Fibroblast of lung (primary cell): ENCODE measurements at regions not wholly inside any gene's neighbourhood (a gene's known extent, or its start where the extent isn't known, plus 50 kb on each side); places are given as distances from the start of the nearest gene placed in this dataset.

Experiments
- DNase-seq, 2 donors: peaks; one replicate each; pipeline versions ENCODE4 v3.0.0 to v3.0.0-alpha.2; 2010; ENCODE audit warnings: low read depth in 2 of 2
- H2AFZ ChIP-seq: 2 replicates; pipeline ENCODE4 v1.5.1; 2012; ENCODE audit warnings: low read length, control low read depth, inconsistent platforms
- H3K27ac ChIP-seq: 2 replicates; pipeline ENCODE4 v1.5.1; 2011; ENCODE audit warnings: low read length, control low read depth; ENCODE audit not compliant: insufficient read depth
- H3K27me3 ChIP-seq: 2 replicates; pipeline ENCODE4 v1.5.1; 2011; ENCODE audit warnings: mild to moderate bottlenecking, low read length; ENCODE audit not compliant: control insufficient read depth, insufficient read depth
- H3K36me3 ChIP-seq: 2 replicates; pipeline ENCODE4 v1.5.1; 2011; ENCODE audit warnings: low read length; ENCODE audit not compliant: control insufficient read depth, insufficient read depth
- H3K4me1 ChIP-seq: 2 replicates; pipeline ENCODE4 v1.5.1; 2011; ENCODE audit warnings: low read length; ENCODE audit not compliant: control insufficient read depth, insufficient read depth; ENCODE audit errors: extremely low read depth
- H3K4me2 ChIP-seq: 2 replicates; pipeline ENCODE4 v1.5.1; 2011; ENCODE audit warnings: low read length, control low read depth; ENCODE audit not compliant: insufficient read depth; ENCODE audit errors: extremely low read depth
- H3K4me3 ChIP-seq, 4 experiments: fragments of 200-600 bp in 1 of 4; sonication (generic) in 1 of 4; replicated peaks in 1 of 4; 2 replicates each; pipeline ENCODE4 v1.5.1; 2011 to 2016; ENCODE audit warnings: low read length in 4 of 4, low read depth in 3 of 4, mild to moderate bottlenecking in 3 of 4, control low read depth in 2 of 4, inconsistent platforms in 1 of 4, mixed read lengths in 1 of 4; ENCODE audit not compliant: insufficient read depth in 1 of 4; ENCODE audit errors: control extremely low read depth in 1 of 4
- H3K79me2 ChIP-seq: 2 replicates; pipeline ENCODE4 v1.5.1; 2012; ENCODE audit warnings: mild to moderate bottlenecking, low read length, inconsistent platforms; ENCODE audit not compliant: control insufficient read depth, insufficient read depth
- H3K9ac ChIP-seq: 2 replicates; pipeline ENCODE4 v1.5.1; 2011; ENCODE audit warnings: mild to moderate bottlenecking, low read length, control low read depth; ENCODE audit not compliant: insufficient read depth
- H3K9me3 ChIP-seq: 2 replicates; pipeline ENCODE4 v1.5.1; 2012; ENCODE audit warnings: low read depth, low read length; ENCODE audit not compliant: control insufficient read depth, insufficient read depth
- H4K20me1 ChIP-seq: 2 replicates; pipeline ENCODE4 v1.5.1; 2011; ENCODE audit warnings: low read length; ENCODE audit not compliant: control insufficient read depth, insufficient read depth; ENCODE audit errors: extremely low read depth
- CTCF ChIP-seq, 2 donors: IDR thresholded peaks in 1 of 2; conservative IDR thresholded peaks in 1 of 2; 1 replicate in 1 of 2; 2 replicates in 1 of 2; pipeline ENCODE4 v1.5.1; 2011 to 2012; ENCODE audit warnings: low read length in 2 of 2, control low read depth in 1 of 2, inconsistent platforms in 1 of 2, low read depth in 1 of 2, mild to moderate bottlenecking in 1 of 2
- EZH2 ChIP-seq: IDR thresholded peaks from 2 replicates; pipeline ENCODE4 v1.5.1; 2012; ENCODE audit warnings: low read length, control low read depth, mild to moderate bottlenecking; ENCODE audit errors: missing control alignments

- no peaks in the 10 kb centered on the region for H3K9me3 ChIP-seq
- no peak overlapping the region for H2AFZ ChIP-seq
- no peaks in the 10 kb centered on the region for H3K27me3 ChIP-seq
- DNase-seq = no peak
- H3K4me3 ChIP-seq = no peak overlapping the region
- H3K36me3 ChIP-seq = no peaks in the 10 kb centered on the region
- H3K27ac ChIP-seq = no peak overlapping the region
- H3K4me1 ChIP-seq = no peaks in the 10 kb centered on the region
- H4K20me1 ChIP-seq = no peaks in the 10 kb centered on the region
- no peak overlapping the region for H3K4me2 ChIP-seq
- H3K9ac ChIP-seq = no peak overlapping the region
- no peak for TF ChIP-seq EZH2
- no peaks in the 10 kb centered on the region for H3K79me2 ChIP-seq
Observed at GRCh38 chr11:98895936-98896335, 124.8 kb upstream of the CNTN5 start.

- Histone ChIP-seq H3K9me3 (no peaks in the 10 kb centered on the region), H3K27me3 (no peaks in the 10 kb centered on the region), H3K4me3 (no peak overlapping the region), H2AFZ (no peak overlapping the region), H3K4me2 (no peak overlapping the region), H3K4me1 (no peaks in the 10 kb centered on the region), H3K36me3 (no peaks in the 10 kb centered on the region), H3K9ac (no peak overlapping the region), H4K20me1 (no peaks in the 10 kb centered on the region), H3K27ac (no peak overlapping the region), H3K79me2 (no peaks in the 10 kb centered on the region)
- no peak for DNase-seq
- TF ChIP-seq CTCF (conservative IDR thresholded peaks at IDR 0.05 in 1 of 2, IDR thresholded peaks at IDR 0.05 in 1 of 2; ENCODE audit: low read depth in 1 of 2, low read length in 2 of 2) (no peak), EZH2 (no peak)
Observed at GRCh38 chr11:98940913-98941312, 79.8 kb upstream of the CNTN5 start.

GRCh38 chr11:98944461-98944860, 76.3 kb upstream of the CNTN5 start:
- H3K36me3 ChIP-seq = no peaks in the 10 kb centered on the region
- H3K27ac ChIP-seq = no peak overlapping the region

More at GRCh38 chr11:98944461-98944860, 76.3 kb upstream of the CNTN5 start:
- H3K79me2 ChIP-seq = no peaks in the 10 kb centered on the region
- no peaks in the 10 kb centered on the region for H4K20me1 ChIP-seq
- no peaks in the 10 kb centered on the region for H3K9me3 ChIP-seq
- no peak overlapping the region for H3K9ac ChIP-seq
- TF ChIP-seq EZH2 = no peak
- no peak for TF ChIP-seq CTCF (conservative IDR thresholded peaks at IDR 0.05 in 1 of 2, IDR thresholded peaks at IDR 0.05 in 1 of 2; ENCODE audit: low read depth in 1 of 2, low read length in 2 of 2)
- H3K4me1 ChIP-seq = no peaks in the 10 kb centered on the region
- H3K4me2 ChIP-seq = no peak overlapping the region
- no peak overlapping the region for H3K4me3 ChIP-seq
- H3K27me3 ChIP-seq = no peaks in the 10 kb centered on the region
- no peak for DNase-seq
- H2AFZ ChIP-seq = no peak overlapping the region
